CD4-positive, alpha-beta T cell treated with Interleukin-1 beta for 1 hour (primary cell): ENCODE measurements at regions not wholly inside any gene's neighbourhood (a gene's known extent, or its start where the extent isn't known, plus 50 kb on each side); places are given as distances from the start of the nearest gene placed in this dataset.

Experiments
- DNase-seq, 2 donors: peaks; one replicate each; pipeline ENCODE4 v3.0.0-alpha.2; 2020 to 2022

DNA sequence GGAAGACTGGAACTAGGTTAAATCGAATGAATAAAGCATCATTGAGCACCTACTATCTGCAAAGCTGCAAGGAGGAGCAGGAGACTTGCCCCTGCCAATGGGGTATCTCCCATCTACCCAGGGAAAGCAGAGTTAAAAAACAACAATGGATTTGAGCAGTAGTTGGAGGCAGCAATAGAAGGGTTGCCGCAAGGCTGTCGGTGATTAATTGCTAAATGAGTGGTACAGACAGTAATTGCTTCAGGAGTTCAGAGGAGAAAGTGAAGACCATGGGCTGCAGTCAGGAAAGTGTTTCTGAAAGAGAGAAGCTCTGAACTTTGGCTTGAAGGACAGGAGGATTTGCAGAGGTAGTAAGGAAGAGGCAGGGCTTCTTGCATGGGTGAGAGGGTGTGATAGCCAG, 152.9 kb downstream of the ACTL8 start:
- DNase-seq, result no peak

DNA sequence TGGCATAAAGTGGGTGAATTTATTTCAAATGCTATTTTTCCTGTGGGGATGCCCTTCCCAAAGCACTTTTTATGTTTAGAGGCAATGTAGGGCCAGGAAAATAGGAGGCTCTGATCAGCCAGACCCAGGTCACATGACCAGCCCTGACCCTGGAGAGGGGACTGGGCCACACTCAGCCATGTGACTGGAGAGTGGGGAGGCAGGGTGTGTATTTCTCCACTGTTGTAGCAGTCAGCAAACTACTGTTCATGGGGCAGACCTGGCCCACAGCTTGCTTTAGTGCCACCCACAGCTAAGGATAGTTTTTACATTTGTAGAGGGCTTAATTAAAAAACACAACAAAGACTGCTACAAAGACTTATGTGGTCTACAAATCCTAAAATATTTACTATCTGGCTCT, 153.8 kb downstream of the ACTL8 start:
- no peak for DNase-seq

DNA sequence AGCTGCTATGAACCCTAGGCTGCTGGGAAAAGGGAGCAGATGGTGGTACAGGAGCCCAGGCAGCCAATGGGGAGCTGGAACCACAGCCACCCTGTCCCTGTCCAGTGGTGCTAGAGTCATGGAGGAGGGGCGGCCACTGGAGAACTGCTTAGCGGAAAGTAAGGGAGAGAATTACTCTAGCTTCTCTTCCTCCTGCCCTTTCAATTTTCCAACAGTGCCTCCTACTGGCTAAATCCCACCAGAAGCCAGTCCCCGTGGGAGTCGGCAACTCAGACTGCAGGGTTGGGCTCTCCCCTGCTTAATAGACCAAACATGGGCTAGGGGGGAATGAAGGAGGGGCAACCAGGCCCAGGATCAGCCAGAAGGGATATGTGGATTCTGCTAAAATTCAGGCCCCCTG, 154.5 kb downstream of the ACTL8 start:
- no peak for DNase-seq

DNA sequence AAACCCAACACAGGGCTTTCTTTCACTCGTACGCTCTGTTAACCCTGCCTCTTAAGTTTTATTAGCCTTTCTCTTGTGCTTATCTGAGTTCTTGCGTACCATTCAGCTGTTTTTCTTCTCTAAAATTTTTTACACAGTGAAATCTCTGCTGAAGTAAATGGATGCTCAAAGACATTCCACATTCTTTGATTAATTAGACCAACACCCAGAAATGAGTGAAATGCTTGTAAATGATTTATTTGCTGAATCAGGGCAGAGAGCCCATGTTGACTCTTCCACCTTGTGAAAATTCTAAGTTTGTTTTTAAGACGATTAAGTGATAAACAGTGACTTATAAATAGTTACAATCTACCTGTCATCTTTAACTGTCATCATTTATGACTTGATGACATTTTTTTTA, 156.7 kb downstream of the ACTL8 start:
- DNase-seq, result no peak

DNA sequence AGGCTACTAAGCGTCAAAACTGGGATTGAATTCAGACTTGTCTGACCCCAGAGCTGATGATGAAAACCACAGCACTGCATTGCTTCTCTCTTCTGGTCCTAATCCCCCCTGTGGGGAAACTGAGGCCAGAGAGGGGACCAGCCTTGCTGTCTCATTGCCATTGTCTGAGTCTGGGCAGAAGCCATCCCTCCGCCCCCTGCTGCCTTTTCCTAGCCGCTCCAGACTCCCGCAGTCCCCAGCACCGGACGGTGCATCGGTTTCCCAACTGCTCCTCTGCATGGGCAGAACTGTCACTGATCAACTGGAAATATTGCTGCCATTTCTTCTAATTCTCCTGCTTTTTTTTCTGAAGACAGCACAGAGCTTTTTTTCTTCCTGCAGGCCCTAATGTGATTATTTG, 157.4 kb downstream of the ACTL8 start:
- no peak for DNase-seq

DNA sequence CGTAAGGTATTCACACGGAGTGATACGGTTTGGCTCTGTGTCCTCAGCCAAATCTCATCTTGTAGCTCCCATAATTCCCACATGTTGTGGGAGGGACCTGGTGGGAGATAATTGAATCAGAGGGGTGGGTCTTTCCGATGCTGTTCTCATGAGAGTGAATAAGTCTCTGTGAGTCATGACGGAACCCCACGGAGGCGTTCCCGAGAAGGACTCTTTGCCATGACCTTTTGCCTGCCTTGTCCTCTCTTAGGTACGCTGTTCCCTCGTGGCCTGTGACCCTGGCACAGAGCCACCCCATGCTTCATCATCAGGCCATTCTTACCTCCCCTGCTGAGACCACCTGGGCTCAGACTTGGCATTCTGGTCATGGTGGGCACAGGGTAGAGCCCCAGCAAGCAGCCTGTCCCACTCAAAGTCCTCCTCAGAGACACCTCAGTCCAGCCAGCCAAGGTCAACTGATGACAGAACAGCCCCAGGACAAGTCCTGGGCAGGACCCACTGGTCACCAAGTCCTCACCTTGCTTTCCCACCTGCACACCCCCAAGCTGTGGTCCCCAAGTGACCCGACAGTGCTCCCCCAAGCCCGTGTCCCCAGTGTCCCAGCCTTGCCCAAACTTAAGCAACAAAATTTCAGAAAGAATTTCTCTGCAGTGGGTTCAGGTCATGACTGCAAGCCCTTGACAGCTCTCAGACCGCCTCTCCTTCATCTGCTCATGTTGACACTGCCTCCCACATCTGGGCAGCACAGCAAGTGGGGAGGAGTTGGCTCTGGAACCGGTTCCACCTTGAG, 158.4 kb downstream of the ACTL8 start:
- DNase-seq, result no peak

DNA sequence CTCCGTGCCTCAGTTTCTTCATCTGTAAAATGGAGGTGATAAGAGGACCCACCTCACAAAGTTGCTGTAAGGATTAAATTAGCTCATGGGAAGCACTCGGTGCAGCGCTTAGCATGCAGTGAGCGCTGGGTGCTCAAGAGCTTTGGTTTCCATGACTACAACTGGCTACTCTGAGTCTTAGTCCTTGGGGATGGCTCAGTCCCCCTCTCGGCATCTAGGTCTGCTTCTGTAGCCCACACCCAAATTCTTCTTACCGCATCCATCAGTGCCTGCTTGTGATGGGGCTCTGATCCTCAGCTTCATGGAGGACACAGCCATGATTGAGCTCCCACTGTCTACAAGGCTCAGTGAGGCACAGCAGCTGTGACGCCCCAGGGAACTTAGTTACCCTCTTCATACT, 159.0 kb downstream of the ACTL8 start:
- no peak for DNase-seq

DNA sequence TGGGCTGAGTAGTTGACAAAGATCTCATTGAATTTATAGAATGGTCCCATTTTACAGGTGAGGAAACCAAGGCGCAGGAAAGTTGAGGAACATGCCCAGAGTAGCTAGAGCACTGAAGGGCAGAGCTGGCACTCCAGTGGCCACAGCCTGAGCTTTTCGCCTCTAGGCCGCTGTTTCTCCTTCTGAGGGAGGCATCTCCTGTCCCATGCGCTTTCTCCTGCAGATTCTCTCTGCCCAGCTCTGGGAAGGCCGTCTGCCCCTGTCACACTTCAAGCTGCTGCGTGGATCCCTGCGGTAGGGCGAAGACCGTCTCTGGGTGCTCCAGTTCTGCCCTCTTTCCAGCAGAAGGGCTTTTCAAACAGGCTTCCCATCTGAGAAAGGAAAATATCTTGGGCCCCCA, 159.9 kb downstream of the ACTL8 start:
- no peak for DNase-seq

DNA sequence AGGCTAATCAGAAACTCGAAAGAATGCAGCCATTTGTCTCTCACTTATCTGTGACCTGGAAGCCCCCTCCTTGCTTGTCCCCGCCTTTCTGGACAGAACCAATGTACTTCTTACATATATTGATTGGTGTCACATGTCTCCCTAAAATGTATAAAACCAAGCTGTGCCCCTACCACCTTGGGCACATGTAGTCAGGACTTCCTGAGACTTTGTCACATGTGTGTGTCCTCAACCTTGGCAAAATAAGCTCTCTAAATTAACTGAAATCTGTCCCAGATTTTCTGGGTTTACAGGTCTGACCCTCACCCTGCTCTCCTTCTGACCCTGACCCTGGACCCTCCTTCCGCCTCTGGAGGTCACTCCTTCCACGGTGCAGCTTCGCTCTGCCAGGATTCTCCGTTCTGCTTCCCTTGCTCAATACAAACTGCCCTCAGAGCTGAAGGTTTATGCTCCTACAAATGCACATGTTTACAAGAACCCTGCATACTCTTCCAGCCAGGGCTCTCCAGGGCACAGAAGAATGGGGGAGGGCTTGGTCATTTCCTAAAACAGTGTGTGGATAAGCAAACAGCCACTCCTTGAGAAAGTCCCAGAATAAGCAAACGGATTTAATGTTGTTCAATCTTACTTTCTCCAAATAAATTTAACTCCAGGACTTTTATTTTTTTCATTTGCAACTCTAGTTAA, 160.5 kb downstream of the ACTL8 start:
- no peak for DNase-seq

DNA sequence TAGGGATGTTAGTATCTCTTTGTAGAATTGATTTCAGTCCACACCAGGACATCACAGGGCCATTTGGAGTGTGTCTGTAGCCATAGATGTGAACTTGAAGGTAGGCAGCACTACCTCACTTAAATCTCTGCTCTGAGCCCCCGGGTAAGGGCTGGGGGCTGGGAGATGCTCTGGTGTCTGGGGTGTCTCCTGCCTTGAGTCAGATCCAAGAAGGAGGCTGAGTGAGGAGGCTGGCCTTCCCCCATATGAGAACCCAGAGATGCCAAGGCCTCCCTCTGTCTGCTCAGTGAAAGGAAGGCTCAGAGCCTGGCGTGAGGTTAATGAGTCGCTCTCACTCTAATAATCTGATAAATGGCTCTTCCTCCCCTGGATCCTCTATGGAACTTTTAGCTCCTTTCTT, 161.6 kb downstream of the ACTL8 start:
- no peak for DNase-seq

DNA sequence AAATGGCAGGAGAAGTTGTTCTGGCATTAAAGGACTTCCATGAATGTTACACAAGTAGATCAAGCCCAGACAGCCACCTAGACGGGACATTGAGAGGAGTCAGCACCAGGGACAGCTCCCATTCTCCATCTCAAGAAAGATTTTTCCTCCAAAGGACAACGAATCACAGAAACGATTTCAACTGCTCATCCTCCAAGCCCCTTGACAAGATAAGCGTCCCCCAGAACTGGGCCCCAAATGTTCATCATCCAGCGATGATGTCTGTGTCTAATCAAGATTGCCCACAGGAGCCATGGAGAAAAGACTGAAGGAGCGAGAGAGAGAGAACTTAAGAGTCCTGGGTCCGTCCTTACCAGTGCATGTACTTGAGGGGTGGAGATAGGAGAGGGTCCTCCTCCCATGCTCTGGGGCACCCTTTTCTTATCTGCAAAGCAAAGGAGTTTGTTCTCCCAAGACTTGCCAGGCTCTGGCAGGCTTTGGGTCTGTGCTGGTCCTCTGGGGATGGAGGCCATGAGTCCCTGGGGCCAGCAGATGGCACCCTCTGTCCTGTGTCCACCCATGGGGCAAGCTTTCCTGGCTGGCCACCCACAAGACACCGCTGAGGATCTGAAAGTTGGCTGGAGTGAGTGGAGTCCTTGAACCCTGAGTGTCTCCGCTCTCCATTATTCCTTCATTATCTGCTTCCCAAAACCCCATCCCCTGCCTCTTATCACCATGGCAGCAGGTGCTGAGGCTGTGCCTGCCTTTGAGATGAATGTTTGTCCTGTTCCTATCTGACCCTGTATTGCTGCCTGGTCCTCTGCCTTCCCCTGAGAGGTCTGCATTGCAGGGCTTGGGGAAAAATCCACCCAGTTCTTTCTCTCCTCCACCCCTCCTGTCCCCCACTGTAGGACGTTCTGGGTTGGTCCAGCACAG, 164.6 kb downstream of the ACTL8 start:
- DNase-seq, result no peak

DNA sequence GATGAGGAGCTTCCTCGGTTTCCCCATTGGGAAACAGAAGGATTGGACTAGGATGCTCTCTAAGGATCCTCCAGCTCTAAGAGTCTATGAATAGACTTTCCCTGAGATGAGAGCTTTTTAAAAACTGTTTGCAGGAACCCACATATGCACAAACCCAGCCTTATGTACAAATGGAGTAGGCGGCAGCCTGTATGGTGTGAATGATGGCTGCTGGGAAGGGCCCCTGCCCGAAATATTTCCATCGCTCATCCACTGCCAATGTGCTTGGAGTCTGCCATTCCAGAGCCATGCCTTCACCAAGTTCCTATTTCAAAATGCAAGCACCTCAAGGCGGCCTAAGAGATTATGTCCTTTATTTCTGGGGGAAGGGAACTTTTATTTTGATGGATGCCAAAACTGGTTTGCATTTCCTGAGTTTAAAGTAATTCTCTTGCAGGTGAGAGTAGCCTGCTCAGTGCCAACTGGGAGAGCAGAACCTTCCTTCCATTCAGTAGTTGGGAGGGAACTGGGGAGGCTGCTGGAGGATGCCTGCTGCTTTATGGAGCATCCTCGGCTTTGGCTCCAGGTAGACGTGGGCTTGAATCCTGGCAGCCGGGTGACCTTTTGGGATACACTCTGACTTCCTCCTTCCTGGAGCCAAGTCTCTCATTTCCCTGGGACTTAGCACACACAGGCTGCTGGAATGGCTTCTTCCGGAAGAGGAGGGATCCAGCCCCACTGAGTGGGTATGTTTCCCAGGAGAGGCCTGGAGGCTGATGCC, 165.9 kb downstream of the ACTL8 start:
- no peak for DNase-seq

DNA sequence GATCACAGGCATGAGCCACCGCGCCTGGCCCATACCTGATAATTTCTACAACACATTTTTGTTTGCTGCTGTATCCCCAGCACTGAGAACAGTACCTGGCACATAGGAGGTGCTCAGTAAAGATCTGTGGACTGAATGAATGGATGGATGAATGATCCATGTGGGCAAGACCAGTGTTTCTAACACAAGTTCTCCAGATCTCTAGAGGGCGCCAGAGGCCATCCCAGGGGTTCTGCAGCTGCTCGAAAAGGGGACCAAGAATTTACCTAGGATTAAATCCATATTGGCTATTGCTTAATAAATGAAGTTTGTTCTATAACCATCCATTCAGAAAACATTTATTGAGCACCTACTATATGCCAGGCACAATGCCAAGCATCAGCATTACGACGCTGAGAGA, 167.7 kb downstream of the ACTL8 start:
- no peak for DNase-seq

DNA sequence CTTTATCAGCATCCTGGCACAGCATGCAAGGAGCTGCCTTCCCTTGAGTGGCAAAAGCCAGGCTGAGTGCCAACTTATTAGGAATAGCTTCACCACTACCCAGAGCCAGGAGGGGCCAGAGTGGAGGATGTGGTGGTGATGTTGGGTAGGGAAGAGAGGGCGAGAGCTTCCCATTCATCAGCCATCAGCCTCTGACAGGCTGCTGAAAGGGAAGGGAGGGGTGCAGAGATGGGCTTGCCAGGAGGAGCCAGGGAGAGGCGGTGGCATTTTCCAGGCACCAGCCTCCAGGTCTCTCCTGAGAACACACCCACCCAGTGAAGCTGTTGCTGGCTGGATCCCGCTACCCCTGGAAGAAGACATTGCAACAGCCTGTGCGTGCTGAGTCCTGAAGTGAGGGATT, 168.5 kb downstream of the ACTL8 start:
- DNase-seq, result no peak

DNA sequence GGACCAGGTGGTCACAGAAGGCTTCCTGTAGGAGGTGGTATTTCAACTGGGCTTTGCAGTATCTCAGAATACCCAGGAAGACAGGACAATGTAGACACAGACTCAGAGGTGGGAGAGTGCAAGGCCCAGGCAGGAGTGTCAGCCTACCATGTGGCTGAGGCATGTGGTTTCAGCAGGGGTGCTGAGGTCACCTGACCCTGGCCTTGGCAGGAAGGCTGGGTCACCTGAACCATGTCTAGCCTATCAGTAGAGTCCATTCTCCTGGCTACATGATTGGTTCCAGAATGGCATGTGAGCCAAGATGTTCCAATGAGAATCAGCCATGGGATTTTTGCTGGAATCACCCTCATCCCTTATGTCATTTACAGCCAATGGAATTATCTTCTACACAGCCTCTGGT, 169.4 kb downstream of the ACTL8 start:
- DNase-seq, result no peak

DNA sequence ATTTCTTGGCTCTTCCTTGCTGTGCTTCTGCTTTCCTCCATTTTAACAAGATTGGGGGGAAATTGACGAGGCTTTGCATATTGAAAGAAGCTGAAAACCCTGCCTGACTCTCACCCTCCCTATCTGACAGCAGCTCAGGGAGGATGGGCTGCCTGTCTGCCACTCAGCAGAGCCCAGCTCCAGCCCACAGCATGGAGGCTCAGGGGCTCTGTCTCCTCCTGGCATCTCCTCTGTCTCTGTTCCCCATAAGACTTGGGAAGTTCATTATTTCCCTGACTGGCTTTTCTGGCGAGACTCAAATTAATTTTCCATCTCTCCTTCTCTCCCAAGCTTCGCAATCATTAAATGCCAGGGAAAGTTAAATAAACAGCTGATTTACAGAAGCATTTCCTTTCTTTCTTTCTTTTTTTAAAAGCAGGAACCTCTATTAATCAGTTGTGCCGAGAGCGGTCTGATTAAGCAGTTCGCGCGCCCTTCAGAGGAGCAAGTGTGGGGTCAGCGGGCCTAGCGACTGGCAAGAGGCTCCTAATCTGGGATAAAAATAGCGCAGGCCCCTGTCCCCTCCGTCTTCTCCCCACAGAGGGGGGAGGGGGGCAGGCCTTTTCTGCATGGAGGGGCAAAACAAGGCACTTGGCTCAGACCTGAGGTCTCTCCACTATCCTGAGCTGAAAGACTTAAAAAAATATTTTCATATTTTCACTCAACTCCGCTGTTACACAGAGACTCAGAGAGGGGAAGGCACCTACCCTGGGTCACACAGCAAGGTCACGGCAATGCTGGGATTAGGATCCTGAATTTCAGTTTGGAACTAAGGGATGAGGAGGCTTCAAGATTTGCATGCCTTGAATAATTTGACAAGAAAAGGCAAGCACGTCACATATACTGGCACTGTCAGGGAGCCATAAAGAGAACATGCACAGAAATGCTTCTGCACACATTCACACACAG, 170.4 kb downstream of the ACTL8 start:
- no peak for DNase-seq

DNA sequence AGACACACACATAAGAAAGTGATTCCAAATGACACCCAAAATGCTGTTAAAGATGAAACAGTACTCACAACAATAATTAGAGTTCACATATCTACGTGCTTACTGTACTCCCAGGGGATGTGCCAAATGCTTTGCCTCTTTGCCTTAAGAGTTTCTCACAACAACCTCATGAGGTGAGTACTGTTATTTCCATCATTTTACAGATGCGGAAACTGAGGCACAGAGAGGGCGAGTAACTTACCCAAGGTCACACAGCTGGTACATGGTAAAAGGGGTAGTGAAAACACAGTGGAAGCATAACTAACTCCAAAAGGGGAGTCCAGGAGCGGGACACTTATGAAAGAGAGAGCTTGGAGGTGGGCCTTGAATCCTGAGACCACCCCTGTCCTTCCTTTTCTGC, 171.8 kb downstream of the ACTL8 start:
- no peak for DNase-seq

DNA sequence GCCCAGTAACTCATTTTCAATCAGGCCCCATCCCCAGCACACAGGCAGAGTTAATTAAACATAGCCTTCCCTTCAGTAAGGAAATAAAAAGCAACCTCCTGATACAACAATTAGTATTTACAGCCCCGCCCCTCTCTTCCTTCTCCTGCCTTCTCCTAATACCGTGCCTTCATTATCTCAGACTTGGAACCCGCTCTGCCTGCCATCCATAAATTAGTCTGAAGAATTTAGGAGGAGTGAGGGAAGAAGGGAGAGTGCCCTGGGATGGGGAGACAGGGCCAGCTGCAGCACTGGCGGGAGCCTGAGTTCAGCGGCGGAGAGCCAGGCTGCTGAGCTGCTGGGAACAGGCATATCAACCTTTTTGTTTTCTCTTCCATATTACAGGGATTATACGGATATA, 172.8 kb downstream of the ACTL8 start:
- no peak for DNase-seq

DNA sequence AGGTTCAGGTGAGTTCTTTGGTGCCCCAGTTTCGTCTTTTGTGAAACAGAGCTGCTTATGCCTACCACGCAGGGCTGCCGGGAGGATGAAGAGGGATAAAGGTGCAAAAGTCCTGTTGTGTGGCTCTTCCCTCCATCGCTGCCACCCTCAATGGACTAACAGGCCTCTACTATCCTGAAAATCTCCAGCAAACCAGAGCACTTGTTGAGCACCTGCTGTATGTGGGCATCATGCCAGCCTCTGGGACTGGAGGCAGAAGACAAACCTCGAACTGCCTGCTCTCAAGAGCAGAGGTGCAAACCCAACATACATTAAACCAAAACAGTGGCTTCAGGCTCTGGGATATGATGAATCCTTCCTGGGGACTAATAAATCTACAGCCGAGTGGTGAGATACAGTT, 174.1 kb downstream of the ACTL8 start:
- no peak for DNase-seq

DNA sequence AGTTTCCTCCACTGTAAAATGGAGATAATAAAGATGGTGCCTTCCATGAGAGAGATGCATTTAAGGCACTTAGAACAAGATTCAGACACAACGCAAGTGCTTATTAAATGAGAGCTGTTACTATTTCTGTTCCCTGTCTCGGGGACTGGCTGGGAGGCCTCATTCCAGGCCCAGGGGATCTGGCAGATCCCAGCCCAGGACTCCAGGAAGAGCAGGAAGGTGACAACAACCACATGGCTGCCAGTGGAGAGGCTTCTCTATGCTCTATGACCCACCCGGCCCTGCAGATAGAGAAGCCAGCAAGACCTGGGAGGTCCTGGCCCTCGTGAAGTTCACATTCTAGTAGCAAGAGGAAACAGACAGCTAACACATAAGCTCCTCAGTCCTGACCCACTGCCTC, 175.5 kb downstream of the ACTL8 start:
- no peak for DNase-seq

DNA sequence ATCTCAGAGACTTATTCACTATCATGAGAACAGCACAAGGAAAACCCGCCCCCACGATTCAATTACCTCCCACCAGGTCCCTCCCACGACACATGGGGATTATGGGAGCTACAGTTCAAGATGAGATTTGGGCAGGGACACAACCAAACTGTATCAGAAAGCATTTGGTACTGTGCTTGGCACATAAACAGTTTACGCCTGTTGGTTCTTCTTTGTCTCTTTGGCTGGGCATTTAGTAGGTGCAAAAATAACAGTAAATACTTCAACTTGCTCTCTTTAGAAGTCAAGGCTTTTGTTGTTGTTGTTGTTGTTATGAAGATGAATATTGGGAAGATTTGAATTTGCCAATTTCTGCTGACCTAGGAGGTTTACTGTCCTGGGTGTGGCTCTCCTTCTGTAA, 175.4 kb upstream of the IGSF21 start:
- no peak for DNase-seq

DNA sequence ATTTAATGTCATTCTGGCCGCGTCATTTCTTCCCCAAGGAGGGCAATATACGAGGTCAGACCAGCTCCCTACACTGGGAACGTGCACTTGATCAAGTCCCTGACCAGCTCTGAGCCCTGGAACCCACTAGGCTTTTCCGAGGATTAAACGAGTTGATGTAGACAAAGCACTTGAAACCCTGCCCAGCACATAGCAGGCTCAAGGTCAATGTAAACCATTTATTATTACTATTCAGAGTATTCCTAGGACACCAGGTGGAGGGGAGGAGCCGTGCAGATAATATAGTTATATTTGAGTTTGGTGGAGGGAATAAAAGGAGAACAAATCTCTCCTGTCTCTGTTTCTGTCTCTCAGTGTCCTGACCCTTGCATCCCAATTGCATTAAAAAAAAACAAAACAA, 174.1 kb upstream of the IGSF21 start:
- no peak for DNase-seq
